Skeletal muscle satellite cell (primary cell): ENCODE measurements at regions not wholly inside any gene's neighbourhood (a gene's known extent, or its start where the extent isn't known, plus 50 kb on each side); places are given as distances from the start of the nearest gene placed in this dataset.

Experiments
- H3K27me3 ChIP-seq: 2 replicates; pipeline ENCODE4 v1.7.0; 2013; ENCODE audit warnings: low read length; ENCODE audit not compliant: control insufficient read depth, insufficient read depth
- H3K36me3 ChIP-seq: 2 replicates; pipeline ENCODE4 v1.7.0; 2013; ENCODE audit warnings: mild to moderate bottlenecking, control low read depth, low read length; ENCODE audit not compliant: insufficient read depth
- H3K4me1 ChIP-seq: 2 replicates; pipeline ENCODE4 v1.7.0; 2013; ENCODE audit warnings: low read length; ENCODE audit not compliant: control insufficient read depth, insufficient read depth
- H3K4me2 ChIP-seq: 2 replicates; pipeline ENCODE4 v1.7.0; 2013; ENCODE audit warnings: mild to moderate bottlenecking, low read length
- H3K4me3 ChIP-seq: 2 replicates; pipeline ENCODE4 v1.7.0; 2013; ENCODE audit warnings: low read length
- H3K9ac ChIP-seq: 2 replicates; pipeline ENCODE4 v1.7.0; 2013; ENCODE audit warnings: mild to moderate bottlenecking, low read depth, low read length, moderate library complexity
- H3K9me3 ChIP-seq: replicated peaks from 2 replicates; pipeline ENCODE4 v1.7.0; 2013; ENCODE audit warnings: mild to moderate bottlenecking, control low read depth, low read length

- Histone ChIP-seq H3K9ac (no peak overlapping the region), H3K4me2 (no peak overlapping the region), H3K36me3 (no peaks in the 10 kb centered on the region), H3K4me3 (no peak overlapping the region), H3K27me3 (no peaks in the 10 kb centered on the region), H3K9me3 (peaks cover 12% of the 10 kb centered on the region), H3K4me1 (no peaks in the 10 kb centered on the region)
These were observed 103.0 kb downstream of the DLL1 start for GRCh38 chr6:170187669-170188566.

- Histone ChIP-seq H3K36me3 (no peaks in the 10 kb centered on the region), H3K9ac (no peak overlapping the region), H3K4me1 (no peaks in the 10 kb centered on the region), H3K9me3 (peaks cover 8% of the 10 kb centered on the region), H3K4me2 (no peak overlapping the region), H3K4me3 (no peak overlapping the region), H3K27me3 (no peaks in the 10 kb centered on the region)
These were observed 103.8 kb downstream of the DLL1 start for GRCh38 chr6:170186941-170187668.

- Histone ChIP-seq H3K9me3 (peaks cover 8% of the 10 kb centered on the region), H3K9ac (no peak overlapping the region)
These were observed 104.6 kb downstream of the DLL1 start for GRCh38 chr6:170186006-170186935.

GRCh38 chr6:170185175-170185978 is 105.5 kb downstream of the DLL1 start:
- Histone ChIP-seq H3K4me3 (no peak overlapping the region), H3K9me3 (peaks cover 8% of the 10 kb centered on the region), H3K4me2 (no peak overlapping the region), H3K4me1 (no peaks in the 10 kb centered on the region), H3K27me3 (no peaks in the 10 kb centered on the region), H3K9ac (no peak overlapping the region), H3K36me3 (no peaks in the 10 kb centered on the region)

More at GRCh38 chr6:170186006-170186935, 104.6 kb downstream of the DLL1 start:
- no peaks in the 10 kb centered on the region for H3K4me1 ChIP-seq
- no peak overlapping the region for H3K4me2 ChIP-seq
- no peaks in the 10 kb centered on the region for H3K36me3 ChIP-seq
- no peak overlapping the region for H3K4me3 ChIP-seq
- H3K27me3 ChIP-seq, result no peaks in the 10 kb centered on the region

- no peak overlapping the region for H3K4me3 ChIP-seq
- no peak overlapping the region for H3K4me2 ChIP-seq
- peaks cover 8% of the 10 kb centered on the region for H3K9me3 ChIP-seq
- H3K9ac ChIP-seq, result no peak overlapping the region
- H3K36me3 ChIP-seq, result no peaks in the 10 kb centered on the region
- peaks cover 3% of the 10 kb centered on the region for H3K4me1 ChIP-seq
- no peaks in the 10 kb centered on the region for H3K27me3 ChIP-seq
These were observed 106.6 kb downstream of the DLL1 start for GRCh38 chr6:170184316-170184715.

GRCh38 chr6:170183521-170183920 is 107.4 kb downstream of the DLL1 start:
- no peaks in the 10 kb centered on the region for H3K36me3 ChIP-seq
- H3K4me1 ChIP-seq, result peaks cover 10% of the 10 kb centered on the region
- H3K4me2 ChIP-seq, result no peak overlapping the region
- H3K9ac ChIP-seq, result no peak overlapping the region
- H3K4me3 ChIP-seq, result no peak overlapping the region
- peaks cover 8% of the 10 kb centered on the region for H3K9me3 ChIP-seq
- H3K27me3 ChIP-seq, result no peaks in the 10 kb centered on the region

- Histone ChIP-seq H3K4me1 (peaks cover 17% of the 10 kb centered on the region), H3K9me3 (peaks cover 8% of the 10 kb centered on the region), H3K9ac (no peak overlapping the region), H3K36me3 (no peaks in the 10 kb centered on the region), H3K4me2 (no peak overlapping the region), H3K27me3 (no peaks in the 10 kb centered on the region), H3K4me3 (no peak overlapping the region)
These were observed 108.1 kb downstream of the DLL1 start for GRCh38 chr6:170182781-170183120.

- no peaks in the 10 kb centered on the region for H3K27me3 ChIP-seq
- no peak overlapping the region for H3K4me3 ChIP-seq
- no peak overlapping the region for H3K4me2 ChIP-seq
- H3K36me3 ChIP-seq, result no peaks in the 10 kb centered on the region
- peaks cover 8% of the 10 kb centered on the region for H3K9me3 ChIP-seq
- peaks cover 18% of the 10 kb centered on the region for H3K4me1 ChIP-seq
- no peak overlapping the region for H3K9ac ChIP-seq
These were observed 108.6 kb downstream of the DLL1 start for GRCh38 chr6:170182093-170182780.

GRCh38 chr6:170181338-170181690 is 109.6 kb downstream of the DLL1 start:
- peaks cover 5% of the 10 kb centered on the region for H3K9me3 ChIP-seq
- H3K4me1 ChIP-seq, result peaks cover 25% of the 10 kb centered on the region
- H3K4me3 ChIP-seq, result no peak overlapping the region

GRCh38 chr6:170180671-170181337 is 110.1 kb downstream of the DLL1 start:
- Histone ChIP-seq H3K9ac (no peak overlapping the region), H3K4me1 (peaks cover 30% of the 10 kb centered on the region), H3K9me3 (peaks cover 3% of the 10 kb centered on the region), H3K4me3 (no peak overlapping the region), H3K27me3 (no peaks in the 10 kb centered on the region), H3K36me3 (no peaks in the 10 kb centered on the region), H3K4me2 (no peak overlapping the region)

More at GRCh38 chr6:170181338-170181690, 109.6 kb downstream of the DLL1 start:
- no peaks in the 10 kb centered on the region for H3K36me3 ChIP-seq
- no peak overlapping the region for H3K9ac ChIP-seq
- H3K27me3 ChIP-seq, result no peaks in the 10 kb centered on the region
- H3K4me2 ChIP-seq, result no peak overlapping the region
